Endodermal cell (in vitro differentiated cells): ENCODE measurements at regions not wholly inside any gene's neighbourhood (a gene's known extent, or its start where the extent isn't known, plus 50 kb on each side); places are given as distances from the start of the nearest gene placed in this dataset.

Source experiments
- DNase-seq: peaks from one replicate; pipeline ENCODE4 v3.0.0-alpha.2; 2017
- H3K27ac ChIP-seq: 2 replicates; pipeline ENCODE4 v1.5.1; 2013; ENCODE audit warnings: mild to moderate bottlenecking, low read depth, low read length, moderate library complexity
- H3K27me3 ChIP-seq: 2 replicates; pipeline ENCODE4 v1.6.1; 2013; ENCODE audit warnings: mild to moderate bottlenecking, low read length, moderate library complexity; ENCODE audit not compliant: insufficient read depth, control insufficient read depth, poor library complexity, severe bottlenecking
- H3K36me3 ChIP-seq: 2 replicates; pipeline ENCODE4 v1.7.0; 2013; ENCODE audit warnings: mild to moderate bottlenecking, low read length, moderate library complexity; ENCODE audit not compliant: control insufficient read depth, insufficient read depth
- H3K4me1 ChIP-seq: one replicate; pipeline ENCODE4 v1.7.0; 2013; ENCODE audit warnings: low read length; ENCODE audit not compliant: control insufficient read depth, insufficient read depth
- H3K4me3 ChIP-seq: 2 replicates; pipeline ENCODE4 v1.5.1; 2013; ENCODE audit warnings: mild to moderate bottlenecking, low read length, moderate library complexity
- H3K9ac ChIP-seq: 2 replicates; pipeline ENCODE4 v1.6.1; 2013; ENCODE audit warnings: mild to moderate bottlenecking, low read length, moderate library complexity; ENCODE audit not compliant: poor library complexity, severe bottlenecking; ENCODE audit errors: extremely low read depth
- H3K9me3 ChIP-seq: 2 replicates; pipeline ENCODE4 v1.6.1; 2013; ENCODE audit warnings: mild to moderate bottlenecking, low read length, moderate library complexity; ENCODE audit not compliant: control insufficient read depth
- H3K27ac Mint-ChIP-seq: 2 replicates; pipeline ENCODE4 v1.8.0; 2020; ENCODE audit warnings: mixed read lengths
- H3K27me3 Mint-ChIP-seq: 2 replicates; pipeline ENCODE4 v1.8.0; 2021; ENCODE audit warnings: mild to moderate bottlenecking, mixed read lengths; ENCODE audit not compliant: insufficient read depth
- H3K36me3 Mint-ChIP-seq: 2 replicates; pipeline ENCODE4 v1.8.0; 2020; ENCODE audit warnings: low read depth, mixed read lengths
- H3K4me1 Mint-ChIP-seq: 2 replicates; pipeline ENCODE4 v1.8.0; 2020; ENCODE audit warnings: mixed read lengths
- H3K4me3 Mint-ChIP-seq: 2 replicates; pipeline ENCODE4 v1.8.0; 2020; ENCODE audit warnings: mild to moderate bottlenecking, moderate library complexity, mixed read lengths
- H3K9me3 Mint-ChIP-seq: 2 replicates; pipeline ENCODE4 v1.8.0; 2020; ENCODE audit warnings: mild to moderate bottlenecking, mixed read lengths
- WGBS, 2 experiments: methylation state at CpG; one replicate each; pipeline versions ENCODE4 v1.1.5 to v1.1.7; 2013; ENCODE audit warnings: missing lambda C conversion rate in 2 of 2, mixed read lengths in 1 of 2; ENCODE audit not compliant: insufficient coverage in 1 of 2, insufficient read length in 1 of 2; 5-methylcytosine and 5-hydroxymethylcytosine counted together
- TF ChIP-seq, protein P1 (sequence below): fragments of 200-600 bp; sonication (generic); conservative IDR thresholded peaks from 2 replicates; pipeline ENCODE4 v1.5.0; 2021; ENCODE audit warnings: antibody characterized with exemption, mild to moderate bottlenecking

GRCh38 chr13:78787190-78787589, 128.2 kb upstream of the OBI1 start:
- H3K36me3 ChIP-seq: no peaks in the 10 kb centered on the region
- TF ChIP-seq, protein P1, sequence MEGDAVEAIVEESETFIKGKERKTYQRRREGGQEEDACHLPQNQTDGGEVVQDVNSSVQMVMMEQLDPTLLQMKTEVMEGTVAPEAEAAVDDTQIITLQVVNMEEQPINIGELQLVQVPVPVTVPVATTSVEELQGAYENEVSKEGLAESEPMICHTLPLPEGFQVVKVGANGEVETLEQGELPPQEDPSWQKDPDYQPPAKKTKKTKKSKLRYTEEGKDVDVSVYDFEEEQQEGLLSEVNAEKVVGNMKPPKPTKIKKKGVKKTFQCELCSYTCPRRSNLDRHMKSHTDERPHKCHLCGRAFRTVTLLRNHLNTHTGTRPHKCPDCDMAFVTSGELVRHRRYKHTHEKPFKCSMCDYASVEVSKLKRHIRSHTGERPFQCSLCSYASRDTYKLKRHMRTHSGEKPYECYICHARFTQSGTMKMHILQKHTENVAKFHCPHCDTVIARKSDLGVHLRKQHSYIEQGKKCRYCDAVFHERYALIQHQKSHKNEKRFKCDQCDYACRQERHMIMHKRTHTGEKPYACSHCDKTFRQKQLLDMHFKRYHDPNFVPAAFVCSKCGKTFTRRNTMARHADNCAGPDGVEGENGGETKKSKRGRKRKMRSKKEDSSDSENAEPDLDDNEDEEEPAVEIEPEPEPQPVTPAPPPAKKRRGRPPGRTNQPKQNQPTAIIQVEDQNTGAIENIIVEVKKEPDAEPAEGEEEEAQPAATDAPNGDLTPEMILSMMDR: no peak
- H3K27me3 ChIP-seq: peaks cover 44% of the 10 kb centered on the region
- Mint-ChIP-seq H3K36me3 (no peaks in the 10 kb centered on the region), H3K27me3 (peaks cover 15% of the 10 kb centered on the region), H3K4me1 (peaks cover 11% of the 10 kb centered on the region), H3K9me3 (no peaks in the 10 kb centered on the region), H3K4me3 (no peak overlapping the region), H3K27ac (peak overlapping the region; percentile 39)
- H3K9me3 ChIP-seq: no peaks in the 10 kb centered on the region
- H3K4me1 ChIP-seq: no peaks in the 10 kb centered on the region
- WGBS, 2 experiments: 67 to 84% methylated on average over 2 to 8 of the region's 8 CpGs
- no peak overlapping the region for H3K9ac ChIP-seq
- no peak overlapping the region for H3K27ac ChIP-seq
- DNase-seq: no peak
- H3K4me3 ChIP-seq: no peak overlapping the region

GRCh38 chr13:78786459-78786858, 127.5 kb upstream of the OBI1 start:
- H3K9me3 Mint-ChIP-seq: no peaks in the 10 kb centered on the region
- Histone ChIP-seq H3K4me1 (no peaks in the 10 kb centered on the region), H3K9ac (no peak overlapping the region), H3K9me3 (no peaks in the 10 kb centered on the region), H3K36me3 (no peaks in the 10 kb centered on the region), H3K27ac (peak overlapping the region; percentile 26), H3K27me3 (peaks cover 46% of the 10 kb centered on the region), H3K4me3 (no peak overlapping the region)
- no peaks in the 10 kb centered on the region for H3K36me3 Mint-ChIP-seq
- no peak overlapping the region for H3K4me3 Mint-ChIP-seq
- H3K4me1 Mint-ChIP-seq: peaks cover 11% of the 10 kb centered on the region
- TF ChIP-seq, protein P1: no peak
- no CpG with 5 or more reads among the region's 1 CpG for WGBS, 2 experiments
- no peak for DNase-seq
- H3K27me3 Mint-ChIP-seq: peaks cover 16% of the 10 kb centered on the region
- H3K27ac Mint-ChIP-seq: no peak overlapping the region

- Mint-ChIP-seq H3K27me3 (peaks cover 23% of the 10 kb centered on the region), H3K36me3 (no peaks in the 10 kb centered on the region), H3K4me3 (no peak overlapping the region), H3K9me3 (no peaks in the 10 kb centered on the region), H3K4me1 (peaks cover 11% of the 10 kb centered on the region), H3K27ac (no peak overlapping the region)
- H3K27me3 ChIP-seq: peaks cover 46% of the 10 kb centered on the region
- DNase-seq: no peak
- H3K9ac ChIP-seq: no peak overlapping the region
- TF ChIP-seq, protein P1: no peak
- H3K36me3 ChIP-seq: no peaks in the 10 kb centered on the region
- no peaks in the 10 kb centered on the region for H3K9me3 ChIP-seq
- 91 to 100% methylated on average over 1 to 4 of the region's 4 CpGs for WGBS, 2 experiments
- no peak overlapping the region for H3K4me3 ChIP-seq
- H3K27ac ChIP-seq: no peak overlapping the region
- no peaks in the 10 kb centered on the region for H3K4me1 ChIP-seq
Observed at GRCh38 chr13:78785764-78786163, 126.8 kb upstream of the OBI1 start.
